ENCODE measurements at regions not wholly inside any gene's neighbourhood (a gene's known extent, or its start where the extent isn't known, plus 50 kb on each side); places are given as distances from the start of the nearest gene placed in this dataset.

- no peak for TF ChIP-seq CTCF (IDR thresholded peaks at IDR 0.05; ENCODE audit: low read depth, low read length)
- ChIA-PET POLR2A (no interaction called here), CTCF (no interaction called here)
- H3K27me3 ChIP-seq (ENCODE audit: control insufficient read depth, insufficient read depth, low read length), result no peaks in the 10 kb centered on the region
- H3K9me3 ChIP-seq (ENCODE audit: control insufficient read depth, insufficient read depth, low read length), result no peaks in the 10 kb centered on the region
- H3K4me3 ChIP-seq (ENCODE audit: low read depth, low read length), result no peak overlapping the region
- H3K27ac ChIP-seq (ENCODE audit: low read depth, low read length), result no peak overlapping the region
- DNase-seq (ENCODE audit: low read depth, low spot score), result no peak
These were observed 1047.1 kb upstream of the TENM4 start for GRCh38 chr11:80487952-80488351.

- H3K9me3 ChIP-seq (ENCODE audit: control insufficient read depth, insufficient read depth, low read length), result no peaks in the 10 kb centered on the region
- POLR2A ChIA-PET, result no interaction called here
- no peak for DNase-seq (ENCODE audit: low read depth, low spot score)
- H3K27ac ChIP-seq (ENCODE audit: low read depth, low read length), result no peak overlapping the region
- no peaks in the 10 kb centered on the region for H3K27me3 ChIP-seq (ENCODE audit: control insufficient read depth, insufficient read depth, low read length)
- no peak for TF ChIP-seq CTCF (IDR thresholded peaks at IDR 0.05; ENCODE audit: low read depth, low read length)
- CTCF ChIA-PET, result no interaction called here
- no peak overlapping the region for H3K4me3 ChIP-seq (ENCODE audit: low read depth, low read length)
These were observed 1045.8 kb upstream of the TENM4 start for GRCh38 chr11:80486678-80487077.

GRCh38 chr11:80477178-80477577 is 1036.3 kb upstream of the TENM4 start:
- H3K4me3 ChIP-seq (ENCODE audit: low read depth, low read length), result no peak overlapping the region
- DNase-seq (ENCODE audit: low read depth, low spot score), result no peak
- H3K27me3 ChIP-seq (ENCODE audit: control insufficient read depth, insufficient read depth, low read length), result no peaks in the 10 kb centered on the region
- H3K27ac ChIP-seq (ENCODE audit: low read depth, low read length), result no peak overlapping the region
- no peak for TF ChIP-seq CTCF (IDR thresholded peaks at IDR 0.05; ENCODE audit: low read depth, low read length)
- ChIA-PET POLR2A (no interaction called here), CTCF (no interaction called here)
- H3K9me3 ChIP-seq (ENCODE audit: control insufficient read depth, insufficient read depth, low read length), result no peaks in the 10 kb centered on the region

GRCh38 chr11:80473562-80473961 is 1032.7 kb upstream of the TENM4 start:
- no peaks in the 10 kb centered on the region for H3K9me3 ChIP-seq (ENCODE audit: control insufficient read depth, insufficient read depth, low read length)
- no peaks in the 10 kb centered on the region for H3K27me3 ChIP-seq (ENCODE audit: control insufficient read depth, insufficient read depth, low read length)
- no peak for TF ChIP-seq CTCF (IDR thresholded peaks at IDR 0.05; ENCODE audit: low read depth, low read length)
- CTCF ChIA-PET, result no interaction called here
- no peak overlapping the region for H3K4me3 ChIP-seq (ENCODE audit: low read depth, low read length)
- no peak overlapping the region for H3K27ac ChIP-seq (ENCODE audit: low read depth, low read length)
- POLR2A ChIA-PET, result no interaction called here
- DNase-seq (ENCODE audit: low read depth, low spot score), result no peak

- no peak overlapping the region for H3K27ac ChIP-seq (ENCODE audit: low read depth, low read length)
- no peaks in the 10 kb centered on the region for H3K27me3 ChIP-seq (ENCODE audit: control insufficient read depth, insufficient read depth, low read length)
- no peak for DNase-seq (ENCODE audit: low read depth, low spot score)
- ChIA-PET CTCF (no interaction called here), POLR2A (no interaction called here)
- H3K9me3 ChIP-seq (ENCODE audit: control insufficient read depth, insufficient read depth, low read length), result no peaks in the 10 kb centered on the region
- TF ChIP-seq CTCF (IDR thresholded peaks at IDR 0.05; ENCODE audit: low read depth, low read length), result no peak
- no peak overlapping the region for H3K4me3 ChIP-seq (ENCODE audit: low read depth, low read length)
These were observed 1029.0 kb upstream of the TENM4 start for GRCh38 chr11:80469871-80470270.
